Activated T-cell treated with anti-CD3 and anti-CD28 coated beads for 1 hour (primary cell): ENCODE measurements at regions not wholly inside any gene's neighbourhood (a gene's known extent, or its start where the extent isn't known, plus 50 kb on each side); places are given as distances from the start of the nearest gene placed in this dataset.
"Not testable (repeated sequence)": the region's sequence is repeated elsewhere in the genome, so short reads cannot be mapped to it uniquely, and the experiment has no call there.

ENCODE experiments used
- DNase-seq: peaks from one replicate; pipeline ENCODE4 v3.0.0-alpha.2; 2020; ENCODE audit warnings: low read depth

DNA sequence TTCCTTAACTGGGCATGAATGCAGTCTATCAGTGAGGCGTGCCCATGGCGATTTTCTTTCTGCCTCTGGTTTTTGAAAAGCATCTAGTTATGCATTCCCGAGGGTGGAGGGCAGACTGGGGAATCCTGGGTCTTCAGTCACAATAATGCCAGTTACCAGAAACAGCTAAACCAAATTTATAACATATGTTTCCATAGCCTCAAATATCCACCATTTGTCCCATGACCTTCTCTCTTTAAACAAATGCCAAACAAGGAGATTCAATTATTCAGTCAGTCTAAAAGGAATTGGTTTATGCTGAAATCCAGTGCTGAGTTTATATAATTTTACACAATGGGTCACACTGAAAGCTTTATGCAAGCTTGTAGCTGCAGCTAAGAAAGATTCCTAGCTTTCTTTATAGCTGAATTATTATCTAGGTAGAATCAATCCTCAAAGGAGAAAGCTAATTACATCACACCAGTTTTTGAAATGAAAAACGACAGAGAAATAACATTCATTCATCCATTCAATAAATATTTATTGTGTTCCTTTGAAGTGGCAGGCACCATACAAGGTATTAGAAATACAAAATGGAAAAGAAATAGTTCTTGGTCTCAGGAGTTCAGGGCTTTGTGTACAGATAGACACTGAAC is 131.3 kb upstream of the RAP1B start:
- no peak for DNase-seq

- no peak for DNase-seq
These were observed 130.8 kb upstream of the RAP1B start for GRCh38 chr12:68479896-68480291.

DNA sequence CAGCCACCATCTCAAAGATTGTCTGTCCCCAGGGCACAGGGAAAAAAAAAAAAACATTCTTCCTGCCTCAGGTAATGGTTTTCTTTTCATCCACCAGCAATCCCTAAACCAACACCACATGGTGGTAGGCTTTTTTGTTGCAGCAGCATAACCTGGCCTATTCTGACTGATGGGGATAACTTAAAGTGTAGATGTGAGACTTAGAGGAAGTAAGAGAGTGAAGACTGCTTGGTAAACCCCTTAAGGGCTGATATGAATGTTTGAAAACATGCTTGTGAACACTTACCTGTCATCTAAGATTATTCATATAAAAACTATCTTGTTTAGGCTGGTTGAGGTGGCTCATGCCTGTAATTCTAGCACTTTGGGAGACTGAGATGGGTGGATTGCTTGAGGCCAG is 130.2 kb upstream of the RAP1B start:
- no peak for DNase-seq

GRCh38 chr12:68481181-68481941 is 129.3 kb upstream of the RAP1B start:
- DNase-seq, result no peak

GRCh38 chr12:68482014-68482413 is 128.7 kb upstream of the RAP1B start:
- no peak for DNase-seq

GRCh38 chr12:68482660-68483059 is 128.0 kb upstream of the RAP1B start:
- no peak for DNase-seq

DNA sequence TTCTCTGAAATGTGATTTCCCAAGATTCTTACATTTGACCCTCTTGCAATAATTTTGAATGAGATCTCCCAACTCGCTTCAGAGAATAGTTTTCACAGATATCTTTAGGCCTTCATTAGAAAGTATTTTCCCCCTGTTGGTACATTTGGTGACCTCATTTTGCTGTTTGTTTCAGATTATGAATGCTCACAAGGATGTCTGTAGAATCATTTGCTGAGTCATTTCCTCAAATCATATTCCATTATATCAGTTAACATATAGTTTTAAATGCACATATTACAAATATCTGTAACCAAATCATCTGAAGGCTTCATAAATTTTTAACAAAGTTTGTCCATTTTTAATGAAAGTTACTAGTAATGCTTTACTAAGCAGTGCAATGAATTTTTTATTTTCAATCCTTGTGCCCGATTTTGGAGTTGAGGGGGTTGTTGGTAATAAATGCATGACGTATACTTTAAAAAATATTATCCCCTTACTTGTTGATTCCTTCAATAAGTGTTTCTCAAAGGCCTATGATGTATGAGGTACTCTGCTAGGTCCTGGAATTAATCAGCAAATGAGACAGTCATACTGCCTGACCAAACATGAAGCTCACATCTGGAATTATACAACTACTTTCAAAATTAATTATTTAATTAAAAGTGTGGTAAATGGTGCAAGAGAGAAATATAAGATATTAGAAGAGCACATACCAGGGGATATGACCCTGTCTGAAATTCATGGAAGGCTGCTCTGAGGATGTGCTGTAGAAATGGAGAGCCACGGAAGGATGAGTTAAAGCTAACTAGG is 126.9 kb upstream of the RAP1B start:
- no peak for DNase-seq

DNA sequence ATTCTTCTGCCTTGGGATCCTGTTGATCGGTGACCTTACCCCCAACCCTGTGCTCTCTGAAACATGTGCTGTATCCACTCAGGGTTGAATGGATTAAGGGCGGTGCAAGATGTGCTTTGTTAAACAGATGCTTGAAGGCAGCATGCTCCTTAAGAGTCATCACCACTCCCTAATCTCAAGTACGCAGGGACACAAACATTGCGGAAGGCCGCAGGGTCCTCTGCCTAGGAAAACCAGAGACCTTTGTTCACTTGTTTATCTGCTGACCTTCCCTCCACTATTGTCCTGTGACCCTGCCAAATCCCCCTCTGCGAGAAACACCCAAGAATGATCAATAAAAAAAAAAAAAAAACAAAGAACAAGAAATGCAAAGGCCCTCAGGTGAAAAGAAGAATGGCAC is 126.1 kb upstream of the RAP1B start:
- not testable (repeated sequence) for DNase-seq

DNA sequence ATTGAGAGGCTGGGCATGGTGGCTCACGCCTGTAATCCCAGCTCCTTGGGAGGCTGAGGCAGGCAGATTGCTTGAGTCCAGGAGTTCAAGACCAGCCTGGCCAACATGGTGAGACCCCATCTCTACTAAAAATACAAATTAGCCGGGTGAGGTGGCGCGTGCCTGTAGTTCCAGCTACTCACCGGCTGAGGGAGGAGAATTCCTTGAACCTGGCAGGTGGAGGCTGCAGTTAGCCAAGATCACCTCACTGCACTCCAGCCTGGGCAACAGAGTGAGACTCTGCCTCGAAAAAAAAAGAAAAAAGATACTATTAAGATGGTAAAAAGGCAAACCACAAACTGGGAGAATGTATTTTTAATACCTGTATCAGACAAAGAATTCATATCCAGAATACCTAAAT is 124.2 kb upstream of the RAP1B start:
- not testable (repeated sequence) for DNase-seq

DNA sequence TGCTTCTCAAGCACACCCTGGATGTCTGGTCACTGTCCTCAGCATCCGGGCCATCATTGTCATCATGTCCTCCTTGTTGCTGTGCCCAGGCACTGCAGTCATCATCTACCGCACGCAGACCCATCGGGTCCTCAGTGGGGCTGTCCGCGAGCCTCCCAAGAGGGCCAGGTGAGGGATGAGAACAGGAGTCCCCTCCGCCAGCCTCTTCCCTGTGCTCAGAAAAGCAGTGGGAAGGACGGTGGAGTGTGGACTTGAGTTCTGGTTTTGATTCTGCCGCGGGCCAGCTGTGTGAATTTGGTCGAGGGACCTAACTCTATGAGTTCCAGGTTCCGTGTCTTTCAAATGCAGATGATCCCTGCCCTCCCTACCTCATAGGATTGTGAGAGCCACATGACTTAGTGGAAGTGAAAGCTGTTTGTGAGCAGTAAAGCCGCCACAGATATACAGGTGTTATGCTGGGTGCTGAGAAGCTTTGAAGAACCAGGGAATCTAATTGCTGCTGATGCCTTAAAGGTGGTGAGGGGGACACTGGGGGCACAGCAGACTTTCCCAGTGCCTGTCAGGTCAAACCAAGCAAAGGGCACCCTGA is 122.9 kb upstream of the RAP1B start:
- DNase-seq, result no peak

- no peak for DNase-seq
These were observed 121.4 kb upstream of the RAP1B start for GRCh38 chr12:68489273-68489672.

DNA sequence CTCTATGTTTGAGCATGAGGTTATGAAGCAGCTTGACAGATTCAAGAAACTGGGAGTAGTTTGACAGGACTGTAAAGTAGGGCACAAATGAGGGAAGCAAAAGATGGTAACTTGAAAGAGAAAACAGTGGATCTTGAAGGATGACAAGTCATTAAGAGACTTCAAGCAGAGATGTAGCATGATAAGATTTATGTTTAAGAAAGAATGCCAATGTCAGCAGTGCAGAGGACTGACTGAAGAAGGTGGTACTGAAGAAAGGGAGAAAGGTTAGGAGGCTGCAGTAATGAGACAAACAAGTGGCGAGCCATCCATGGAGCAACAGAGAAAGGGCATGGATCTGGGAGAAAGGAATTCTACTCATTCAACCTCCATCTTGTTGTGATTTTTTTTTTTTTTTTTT is 120.2 kb upstream of the RAP1B start:
- no peak for DNase-seq

DNA sequence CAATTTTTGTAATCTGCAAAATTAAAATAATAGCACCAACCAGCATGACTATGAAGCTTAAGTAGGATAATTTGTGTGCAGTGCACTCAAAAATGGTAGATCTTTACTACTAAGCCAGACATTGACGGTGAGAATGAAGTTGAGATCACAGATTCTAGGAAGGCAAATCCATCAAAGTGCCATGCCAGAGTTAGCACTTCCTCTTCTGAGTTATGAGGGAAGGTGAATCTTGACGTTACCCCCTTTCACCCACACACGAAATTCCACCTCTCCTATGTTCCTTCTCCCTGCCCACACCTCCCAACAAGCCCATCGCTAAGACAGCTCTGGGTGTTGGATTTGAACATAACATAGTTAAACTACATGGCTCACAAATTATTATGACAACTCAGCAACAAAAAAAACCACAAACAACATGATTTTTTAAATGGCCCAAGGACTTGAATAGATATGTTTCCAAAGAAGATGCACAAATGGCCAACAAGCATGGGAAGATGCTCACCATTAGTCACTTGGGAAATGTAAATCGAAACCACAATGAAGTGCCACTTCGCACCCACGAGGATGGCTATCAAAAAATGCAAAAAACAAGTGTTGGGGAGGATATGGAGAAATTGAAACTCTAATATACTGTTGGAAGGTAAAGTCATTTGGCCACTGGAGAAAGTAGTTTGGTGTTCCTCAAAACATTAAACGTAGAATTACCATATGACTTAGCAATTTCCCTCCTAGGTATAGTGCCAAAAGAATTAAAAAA is 119.3 kb upstream of the RAP1B start:
- DNase-seq, result no peak

DNA sequence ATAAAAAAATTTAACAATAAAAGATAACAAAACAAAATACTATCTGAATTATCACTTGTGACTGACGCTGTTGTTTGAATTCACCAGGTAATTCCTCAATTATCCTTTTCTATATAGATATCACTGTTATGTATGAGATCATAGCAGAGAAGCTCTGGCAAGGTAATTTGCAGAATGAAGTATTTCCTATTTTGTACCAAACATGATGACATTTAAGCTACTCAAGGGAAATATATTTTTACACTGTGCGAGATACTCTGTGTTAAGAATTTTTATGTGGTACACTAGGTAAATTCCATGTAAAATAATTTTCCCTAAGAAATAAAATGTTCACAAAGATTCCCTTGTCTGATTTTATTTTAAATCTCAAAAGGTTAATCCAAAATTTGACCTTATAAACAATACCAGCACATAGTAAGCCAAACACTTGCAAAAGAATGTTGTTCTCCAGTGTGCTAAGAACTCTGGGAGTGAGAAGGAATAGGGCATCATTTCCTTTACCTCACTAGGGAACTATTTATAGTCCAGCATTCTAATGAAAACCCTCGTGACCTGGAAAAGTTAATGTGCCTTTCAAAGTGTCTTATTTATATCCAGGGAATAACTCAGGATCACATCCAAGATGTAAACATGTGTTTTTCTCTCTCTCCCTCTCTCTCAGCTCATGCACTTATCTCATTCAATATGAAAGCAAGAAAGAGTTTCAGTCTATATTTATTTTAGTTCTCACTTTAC is 115.2 kb upstream of the RAP1B start:
- DNase-seq, result no peak

DNA sequence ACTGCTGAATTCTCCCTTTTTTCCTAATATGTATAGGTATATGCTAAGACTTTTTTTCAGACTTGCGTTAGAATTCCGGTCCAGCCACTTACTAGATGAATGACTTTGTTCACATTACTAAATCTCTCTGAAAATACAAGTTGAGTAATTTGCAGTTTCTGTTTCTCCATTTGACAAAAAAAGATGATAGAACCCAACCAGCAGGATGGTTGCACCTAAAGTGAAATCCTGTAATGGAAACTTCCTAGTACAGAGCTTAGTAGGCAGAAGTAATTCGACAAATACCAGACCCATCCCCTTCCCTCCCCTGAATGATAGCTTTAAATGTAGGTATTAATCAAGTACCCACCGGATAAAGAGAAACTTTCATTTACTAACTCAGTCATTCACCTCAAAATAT is 113.6 kb upstream of the RAP1B start:
- no peak for DNase-seq

GRCh38 chr12:68497702-68498101 is 113.0 kb upstream of the RAP1B start:
- no peak for DNase-seq

DNA sequence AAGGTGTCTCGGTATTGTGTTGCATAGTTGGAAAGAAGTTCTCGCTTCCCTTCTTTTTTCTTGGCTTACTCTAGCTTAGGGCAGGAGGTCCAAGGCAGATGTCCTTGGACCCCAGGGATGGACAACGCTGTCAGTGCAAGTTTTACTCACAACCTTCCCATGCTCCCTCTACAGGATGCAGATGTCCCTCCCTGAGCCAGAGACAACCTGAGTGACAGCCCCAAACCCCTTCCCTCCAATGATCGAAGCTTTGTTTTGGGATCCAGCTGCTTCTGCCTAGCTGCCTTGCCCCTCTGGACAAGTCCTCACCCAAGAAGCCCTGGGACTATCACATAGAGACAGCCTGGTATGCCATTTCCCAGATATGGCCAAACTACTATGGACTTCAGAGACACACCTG is 112.0 kb upstream of the RAP1B start:
- no peak for DNase-seq

DNA sequence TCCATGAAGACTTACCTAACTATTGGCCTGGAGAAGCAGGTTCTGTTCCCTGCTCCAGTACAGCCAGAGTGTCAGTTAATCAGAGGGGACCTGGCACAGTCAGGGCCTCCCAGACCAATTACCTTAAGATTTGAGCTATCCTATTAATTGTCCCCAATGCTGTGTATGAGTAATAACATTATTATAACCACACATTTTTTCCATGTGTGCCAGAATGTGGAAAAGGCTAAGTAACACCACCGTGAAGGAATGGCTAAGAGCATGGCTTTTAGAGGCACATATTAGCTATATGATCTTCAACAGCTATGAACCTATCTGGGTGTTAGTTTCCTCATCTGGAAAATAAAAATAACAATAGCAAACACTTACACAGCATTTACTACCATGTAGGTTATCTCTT is 111.1 kb upstream of the RAP1B start:
- no peak for DNase-seq

- no peak for DNase-seq
These were observed 109.5 kb upstream of the RAP1B start for GRCh38 chr12:68501226-68501625.

- DNase-seq, result no peak
These were observed 104.7 kb upstream of the RAP1B start for GRCh38 chr12:68505970-68506369.

DNA sequence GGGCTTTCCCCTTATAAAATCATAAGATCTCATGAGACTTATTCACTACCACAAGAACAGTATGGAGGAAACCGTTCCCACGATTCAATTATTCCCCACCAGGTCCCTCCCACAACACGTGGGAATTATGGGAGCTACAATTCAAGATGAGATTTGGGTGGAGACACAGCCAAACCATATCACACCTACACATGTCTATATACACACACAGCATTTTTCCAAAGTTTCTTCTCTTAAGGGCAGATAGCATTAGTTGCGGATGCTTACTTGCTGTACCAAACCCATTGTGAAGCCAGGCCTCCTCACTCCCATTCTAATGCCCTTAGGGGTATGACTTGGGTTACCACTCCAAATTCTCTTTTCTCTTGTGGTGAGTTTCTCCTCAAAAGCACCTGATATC is 104.1 kb upstream of the RAP1B start:
- no peak for DNase-seq
